ENCODE measurements at regions not wholly inside any gene's neighbourhood (a gene's known extent, or its start where the extent isn't known, plus 50 kb on each side); places are given as distances from the start of the nearest gene placed in this dataset.
A peak's percentile ranks its signal among the peaks of the same experiment; 100 is the strongest.

- DNase-seq, result no peak
- no peak overlapping the region for H3K4me3 ChIP-seq
- intact Hi-C loops (cut with DNase I), result loop anchor here in 1 of 4 donors (5.0 kb wide), 1 partner anchor 563 kb away; no protein-coding TSS in a partner anchor
- H3K9me3 ChIP-seq, result no peaks in the 10 kb centered on the region
- no peak overlapping the region for H3K27ac ChIP-seq
- TF ChIP-seq CTCF (IDR thresholded peaks at IDR 0.05) (no peak), POLR2A (IDR thresholded peaks at IDR 0.05) (no peak), EP300 (IDR thresholded peaks at IDR 0.05) (no peak)
- H3K4me1 ChIP-seq (ENCODE audit: insufficient read depth), result no peaks in the 10 kb centered on the region
- no peaks in the 10 kb centered on the region for H3K36me3 ChIP-seq
- H3K27me3 ChIP-seq, result no peaks in the 10 kb centered on the region
Measured at GRCh38 chr6:128808856-128809255, 74.1 kb upstream of the LAMA2 start.

GRCh38 chr6:128807577-128807976, 75.4 kb upstream of the LAMA2 start:
- H3K4me3 ChIP-seq, result no peak overlapping the region
- H3K36me3 ChIP-seq, result no peaks in the 10 kb centered on the region
- H3K27ac ChIP-seq, result no peak overlapping the region
- H3K4me1 ChIP-seq (ENCODE audit: insufficient read depth), result no peaks in the 10 kb centered on the region
- no peaks in the 10 kb centered on the region for H3K27me3 ChIP-seq
- intact Hi-C loops (cut with DNase I), result loop anchor here in 1 of 4 donors (5.0 kb wide), 1 partner anchor 565 kb away; no protein-coding TSS in a partner anchor
- WGBS, 3 donors, result 1 to 4% (median 3%) methylated on average over 2 of the region's 2 CpGs
- DNase-seq, result no peak
- H3K9me3 ChIP-seq, result no peaks in the 10 kb centered on the region
- TF ChIP-seq CTCF (IDR thresholded peaks at IDR 0.05) (peak in 1 of 3 donors; percentile 45), POLR2A (IDR thresholded peaks at IDR 0.05) (no peak)

GRCh38 chr6:128806261-128806660, 76.7 kb upstream of the LAMA2 start:
- DNase-seq, result no peak
- no peak for TF ChIP-seq CTCF (IDR thresholded peaks at IDR 0.05)
- no peak for TF ChIP-seq POLR2A (IDR thresholded peaks at IDR 0.05)
- no peak for TF ChIP-seq EP300 (IDR thresholded peaks at IDR 0.05)
- H3K4me3 ChIP-seq, result no peak overlapping the region
- no peaks in the 10 kb centered on the region for H3K9me3 ChIP-seq
- WGBS, 3 donors, result 83 to 87% (median 86%) methylated on average over 3 of the region's 3 CpGs
- no peaks in the 10 kb centered on the region for H3K36me3 ChIP-seq
- no peaks in the 10 kb centered on the region for H3K27me3 ChIP-seq
- H3K27ac ChIP-seq, result no peak overlapping the region
- intact Hi-C loops (cut with DNase I), result loop anchor here in 1 of 4 donors (5.0 kb wide), 1 partner anchor 566 kb away; no protein-coding TSS in a partner anchor
- H3K4me1 ChIP-seq (ENCODE audit: insufficient read depth), result no peaks in the 10 kb centered on the region

GRCh38 chr6:128803911-128804310, 79.0 kb upstream of the LAMA2 start:
- intact Hi-C loops (cut with DNase I), result no loop called here
- no peak for TF ChIP-seq EP300 (IDR thresholded peaks at IDR 0.05)
- TF ChIP-seq POLR2A (IDR thresholded peaks at IDR 0.05), result no peak
- TF ChIP-seq CTCF (IDR thresholded peaks at IDR 0.05), result no peak
- Histone ChIP-seq H3K27ac (no peak overlapping the region), H3K4me3 (no peak overlapping the region), H3K4me1 (ENCODE audit: insufficient read depth) (no peaks in the 10 kb centered on the region), H3K36me3 (no peaks in the 10 kb centered on the region), H3K27me3 (no peaks in the 10 kb centered on the region), H3K9me3 (no peaks in the 10 kb centered on the region)
- WGBS, 3 donors, result 23 to 29% (median 25%) methylated on average over 3 of the region's 3 CpGs
- DNase-seq, result no peak

- no peak for TF ChIP-seq POLR2A (IDR thresholded peaks at IDR 0.05)
- no peaks in the 10 kb centered on the region for H3K27me3 ChIP-seq
- intact Hi-C loops (cut with DNase I), result no loop called here
- no peak overlapping the region for H3K4me3 ChIP-seq
- H3K27ac ChIP-seq, result no peak overlapping the region
- no peaks in the 10 kb centered on the region for H3K9me3 ChIP-seq
- no peaks in the 10 kb centered on the region for H3K4me1 ChIP-seq (ENCODE audit: insufficient read depth)
- DNase-seq, result no peak
- H3K36me3 ChIP-seq, result no peaks in the 10 kb centered on the region
Measured at GRCh38 chr6:128801621-128802020, 81.3 kb upstream of the LAMA2 start.
